Astrocyte (in vitro differentiated cells and primary cell): ENCODE measurements at regions not wholly inside any gene's neighbourhood (a gene's known extent, or its start where the extent isn't known, plus 50 kb on each side); places are given as distances from the start of the nearest gene placed in this dataset.

Source experiments
- DNase-seq: peaks from one replicate; pipeline ENCODE4 v3.0.0-alpha.2; 2010; ENCODE audit warnings: low read depth
- FAIRE-seq: peaks from 2 replicates; lab custom pipeline; 2011; peaks lifted over from hg19 to GRCh38; lab: Jason Lieb, UNC
- H2AFZ ChIP-seq: 2 replicates; pipeline ENCODE4 v1.6.0; 2012; ENCODE audit warnings: low read depth, low read length, inconsistent platforms
- H3K27ac ChIP-seq: 2 replicates; pipeline ENCODE4 v1.5.1; 2011; ENCODE audit warnings: low read depth, low read length, inconsistent platforms
- H3K27me3 ChIP-seq: 2 replicates; pipeline ENCODE4 v1.6.0; 2011; ENCODE audit warnings: low read length, inconsistent platforms; ENCODE audit not compliant: insufficient read depth
- H3K36me3 ChIP-seq: 2 replicates; pipeline ENCODE4 v1.5.1; 2011; ENCODE audit warnings: low read length, inconsistent platforms; ENCODE audit not compliant: insufficient read depth
- H3K4me1 ChIP-seq: 2 replicates; pipeline ENCODE4 v1.5.1; 2011; ENCODE audit warnings: low read length, inconsistent platforms; ENCODE audit not compliant: insufficient read depth
- H3K4me2 ChIP-seq: 2 replicates; pipeline ENCODE4 v1.6.0; 2012; ENCODE audit warnings: low read length, inconsistent platforms
- H3K4me3 ChIP-seq: 2 replicates; pipeline ENCODE4 v1.5.1; 2011; ENCODE audit warnings: low read depth, mild to moderate bottlenecking, low read length, inconsistent platforms; ENCODE audit not compliant: insufficient read depth
- H3K79me2 ChIP-seq: 2 replicates; pipeline ENCODE4 v1.6.0; 2012; ENCODE audit warnings: mild to moderate bottlenecking, low read length, inconsistent platforms; ENCODE audit not compliant: insufficient read depth
- H3K9ac ChIP-seq: 2 replicates; pipeline ENCODE4 v1.6.0; 2012; ENCODE audit warnings: mild to moderate bottlenecking, low read length, inconsistent platforms
- H3K9me3 ChIP-seq: 2 replicates; pipeline ENCODE4 v1.5.1; 2012; ENCODE audit warnings: low read depth, mild to moderate bottlenecking, low read length, inconsistent platforms; ENCODE audit not compliant: insufficient read depth
- H4K20me1 ChIP-seq: 2 replicates; pipeline ENCODE4 v1.6.0; 2012; ENCODE audit warnings: low read length, inconsistent platforms; ENCODE audit not compliant: insufficient read depth
- H3K27ac Mint-ChIP-seq: one replicate; pipeline ENCODE4 v1.8.0; 2021; ENCODE audit warnings: mild to moderate bottlenecking, mixed read lengths; ENCODE audit not compliant: unreplicated experiment
- H3K27me3 Mint-ChIP-seq: one replicate; pipeline ENCODE4 v1.8.0; 2021; ENCODE audit warnings: low read depth, mixed read lengths; ENCODE audit not compliant: unreplicated experiment
- H3K36me3 Mint-ChIP-seq: one replicate; pipeline ENCODE4 v1.8.0; 2021; ENCODE audit warnings: low read depth, mixed read lengths; ENCODE audit not compliant: unreplicated experiment
- H3K4me1 Mint-ChIP-seq: one replicate; pipeline ENCODE4 v1.8.0; 2021; ENCODE audit warnings: low read depth, mixed read lengths; ENCODE audit not compliant: unreplicated experiment
- H3K4me3 Mint-ChIP-seq: one replicate; pipeline ENCODE4 v1.8.0; 2021; ENCODE audit warnings: mild to moderate bottlenecking, moderate library complexity, mixed read lengths; ENCODE audit not compliant: unreplicated experiment
- H3K9me3 Mint-ChIP-seq: one replicate; pipeline ENCODE4 v1.8.0; 2021; ENCODE audit warnings: mild to moderate bottlenecking, mixed read lengths; ENCODE audit not compliant: unreplicated experiment
- CTCF ChIP-seq: IDR thresholded peaks from 2 replicates; pipeline ENCODE4 v1.5.1; 2011; ENCODE audit warnings: low read depth, mild to moderate bottlenecking, inconsistent platforms, low read length, moderate library complexity; ENCODE audit not compliant: insufficient read depth
- EZH2 ChIP-seq: IDR thresholded peaks from 2 replicates; pipeline ENCODE4 v1.6.1; 2012; ENCODE audit warnings: mild to moderate bottlenecking, low read length, inconsistent platforms; ENCODE audit not compliant: insufficient read depth

- DNase-seq (no peak), FAIRE-seq (no peak)
- no peaks in the 10 kb centered on the region for H4K20me1 ChIP-seq
- H3K4me1 Mint-ChIP-seq: no peaks in the 10 kb centered on the region
- H3K4me1 ChIP-seq: no peaks in the 10 kb centered on the region
- no peak overlapping the region for H2AFZ ChIP-seq
- H3K4me2 ChIP-seq: no peak overlapping the region
- H3K27me3 ChIP-seq: no peaks in the 10 kb centered on the region
- H3K79me2 ChIP-seq: no peaks in the 10 kb centered on the region
- no peak overlapping the region for H3K4me3 Mint-ChIP-seq
- peaks cover 14% of the 10 kb centered on the region for H3K27me3 Mint-ChIP-seq
- H3K36me3 ChIP-seq: no peaks in the 10 kb centered on the region
- H3K9ac ChIP-seq: no peak overlapping the region
- TF ChIP-seq CTCF (no peak), EZH2 (no peak)
- no peak overlapping the region for H3K4me3 ChIP-seq
- no peaks in the 10 kb centered on the region for H3K9me3 ChIP-seq
- no peaks in the 10 kb centered on the region for H3K36me3 Mint-ChIP-seq
- H3K9me3 Mint-ChIP-seq: no peaks in the 10 kb centered on the region
- H3K27ac Mint-ChIP-seq: no peak overlapping the region
- no peak overlapping the region for H3K27ac ChIP-seq
These were observed 93.0 kb upstream of the LDB2 start for GRCh38 chr4:16991450-16991849.

- Mint-ChIP-seq H3K4me1 (no peaks in the 10 kb centered on the region), H3K27me3 (peaks cover 6% of the 10 kb centered on the region), H3K27ac (no peak overlapping the region), H3K36me3 (no peaks in the 10 kb centered on the region), H3K4me3 (no peak overlapping the region), H3K9me3 (no peaks in the 10 kb centered on the region)
- no peaks in the 10 kb centered on the region for H4K20me1 ChIP-seq
- H3K79me2 ChIP-seq: no peaks in the 10 kb centered on the region
- no peak overlapping the region for H2AFZ ChIP-seq
- H3K9ac ChIP-seq: no peak overlapping the region
- H3K27me3 ChIP-seq: no peaks in the 10 kb centered on the region
- no peak overlapping the region for H3K4me2 ChIP-seq
- H3K4me1 ChIP-seq: no peaks in the 10 kb centered on the region
- H3K27ac ChIP-seq: no peak overlapping the region
- H3K4me3 ChIP-seq: no peak overlapping the region
- H3K9me3 ChIP-seq: no peaks in the 10 kb centered on the region
- FAIRE-seq: no peak
- TF ChIP-seq CTCF (no peak), EZH2 (no peak)
- H3K36me3 ChIP-seq: no peaks in the 10 kb centered on the region
- no peak for DNase-seq
These were observed 90.9 kb upstream of the LDB2 start for GRCh38 chr4:16989371-16989770.

- Histone ChIP-seq H3K4me2 (no peak overlapping the region), H4K20me1 (no peaks in the 10 kb centered on the region), H3K9me3 (no peaks in the 10 kb centered on the region), H3K36me3 (no peaks in the 10 kb centered on the region), H3K9ac (no peak overlapping the region), H3K79me2 (no peaks in the 10 kb centered on the region), H3K27ac (no peak overlapping the region), H2AFZ (no peak overlapping the region), H3K27me3 (no peaks in the 10 kb centered on the region), H3K4me1 (no peaks in the 10 kb centered on the region), H3K4me3 (no peak overlapping the region)
- DNase-seq: no peak
- H3K27me3 Mint-ChIP-seq: peaks cover 2% of the 10 kb centered on the region
- H3K9me3 Mint-ChIP-seq: no peaks in the 10 kb centered on the region
- no peak overlapping the region for H3K27ac Mint-ChIP-seq
- no peak for FAIRE-seq
- no peak overlapping the region for H3K4me3 Mint-ChIP-seq
- no peaks in the 10 kb centered on the region for H3K36me3 Mint-ChIP-seq
- no peaks in the 10 kb centered on the region for H3K4me1 Mint-ChIP-seq
- TF ChIP-seq EZH2: no peak
- no peak for TF ChIP-seq CTCF
These were observed 90.4 kb upstream of the LDB2 start for GRCh38 chr4:16988814-16989213.
